ENCODE measurements at regions not wholly inside any gene's neighbourhood (a gene's known extent, or its start where the extent isn't known, plus 50 kb on each side); places are given as distances from the start of the nearest gene placed in this dataset.
"Not testable (repeated sequence)": the region's sequence is repeated elsewhere in the genome, so short reads cannot be mapped to it uniquely, and the experiment has no call there.

DNA sequence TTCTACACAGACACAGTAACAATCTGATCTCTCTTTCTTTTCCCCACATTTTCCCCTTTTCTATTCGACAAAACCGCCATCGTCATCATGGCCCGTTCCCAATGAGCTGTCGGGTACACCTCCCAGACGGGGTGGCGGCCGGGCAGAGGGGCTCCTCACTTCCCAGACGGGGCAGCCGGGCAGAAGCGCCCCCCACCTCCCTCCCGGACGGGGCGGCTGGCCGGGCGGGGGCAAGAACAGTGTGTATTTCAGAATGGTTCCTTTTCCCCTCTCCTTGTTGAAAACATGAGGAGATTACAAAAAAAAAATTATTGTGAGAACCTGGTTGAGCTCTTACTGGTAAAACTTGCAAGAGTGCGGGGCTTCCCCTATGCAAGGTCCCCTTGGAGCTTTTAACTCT is 178.0 kb upstream of the GALNT15 start:
- not testable (repeated sequence) for DNase-seq

DNA sequence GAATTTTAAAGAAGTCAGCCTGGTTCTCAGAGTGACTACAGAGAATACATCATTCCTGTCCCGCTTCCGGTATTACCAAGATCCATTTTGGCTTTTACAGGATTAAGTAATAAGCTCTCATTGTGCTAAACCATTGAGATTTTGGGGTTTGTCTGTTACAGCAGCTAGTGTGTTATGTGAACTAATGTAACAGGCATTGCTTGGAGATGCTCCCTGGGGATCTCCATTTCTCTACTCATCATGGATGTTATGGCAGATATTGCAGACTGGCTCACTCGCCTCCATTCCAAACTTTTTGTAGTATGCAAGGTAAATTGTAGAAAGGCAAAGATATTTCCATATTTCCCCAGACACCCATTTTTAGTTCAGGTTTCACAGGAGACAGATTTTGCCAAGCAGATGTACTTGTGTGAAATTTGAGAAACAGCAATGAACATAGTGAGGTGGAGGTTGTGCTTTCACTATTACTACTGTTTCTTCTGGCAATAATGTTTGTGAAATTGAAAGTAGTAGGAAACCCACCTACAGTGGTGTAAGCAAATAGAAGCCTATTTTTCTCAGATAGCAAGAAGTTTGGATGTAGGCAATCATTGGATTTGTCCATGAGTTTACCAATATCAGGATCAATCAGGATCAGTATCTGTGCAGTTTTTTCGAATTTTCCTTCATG is 177.1 kb upstream of the GALNT15 start:
- no peak for DNase-seq

DNA sequence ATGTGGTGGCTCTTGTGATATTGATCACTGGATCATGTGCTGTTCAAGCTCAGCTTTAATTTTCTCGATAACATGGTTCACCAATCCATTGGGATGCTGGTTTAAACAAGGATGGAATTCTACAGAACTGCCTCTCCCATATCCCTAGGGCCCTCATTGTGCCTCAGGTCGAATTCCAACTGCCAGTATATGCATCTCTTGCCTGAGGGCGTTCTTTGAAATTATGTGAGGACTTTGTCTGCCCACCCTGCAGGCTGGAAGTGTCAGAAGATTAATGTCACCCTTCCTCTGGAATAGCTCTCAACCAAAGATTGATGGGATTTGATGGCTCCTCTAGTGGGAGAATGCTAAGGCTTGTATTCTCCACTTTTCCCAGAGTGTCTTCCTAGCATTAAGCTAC is 175.6 kb upstream of the GALNT15 start:
- DNase-seq, result no peak

DNA sequence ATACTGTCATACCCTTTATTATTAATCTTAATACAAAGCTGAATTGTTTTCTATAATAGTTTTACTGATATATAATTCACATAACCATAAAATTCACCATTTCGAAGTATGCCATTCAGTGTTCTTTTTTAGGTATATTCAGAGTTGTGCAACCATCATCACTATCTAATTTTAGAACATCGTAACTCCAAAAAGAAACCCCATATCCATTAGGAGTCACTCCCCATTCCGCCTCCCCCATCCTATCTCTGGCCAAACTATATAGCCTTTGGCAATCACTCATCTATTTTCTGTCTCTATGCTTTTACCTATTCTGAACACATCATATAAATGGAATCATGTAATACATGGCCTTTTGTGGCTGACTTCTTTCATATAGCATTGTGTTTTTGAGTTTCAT is 169.7 kb upstream of the GALNT15 start:
- DNase-seq, result no peak

DNA sequence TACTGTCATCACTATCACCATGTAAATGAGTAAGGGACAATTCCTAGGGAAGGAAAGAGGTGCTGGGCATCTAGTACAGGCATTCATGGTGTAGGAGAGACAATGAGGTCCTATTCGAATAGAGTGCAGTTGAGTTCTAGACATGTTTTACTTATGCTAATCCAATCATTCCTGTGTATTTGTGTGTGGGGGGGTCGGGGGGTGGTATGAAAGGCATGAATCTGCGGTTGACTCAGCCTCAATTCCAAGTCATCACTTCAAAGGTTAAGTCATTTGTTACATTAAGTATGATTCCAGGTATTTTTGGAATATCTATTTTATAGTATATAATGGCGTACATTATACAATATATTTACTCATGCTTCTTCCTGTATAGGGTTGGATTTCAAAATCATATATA is 163.1 kb upstream of the GALNT15 start:
- DNase-seq, result no peak

DNA sequence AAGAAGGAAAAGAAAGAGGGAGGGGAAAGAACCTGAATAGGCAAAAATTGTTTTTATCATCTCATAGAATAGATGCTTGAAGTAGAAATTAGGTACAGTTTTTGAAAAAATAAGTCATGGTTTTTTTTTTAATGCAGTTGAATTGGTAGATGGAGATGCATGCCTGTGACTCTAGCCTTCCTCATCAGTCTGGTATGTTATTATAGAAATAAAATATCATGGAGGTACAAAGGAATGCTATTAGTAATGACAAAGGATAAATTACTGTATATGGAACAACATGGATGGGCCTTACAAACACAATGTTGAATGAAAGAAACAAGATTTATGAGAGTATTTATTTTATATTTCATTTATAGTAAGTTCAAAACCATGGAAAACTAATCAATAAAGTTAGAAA is 162.4 kb upstream of the GALNT15 start:
- DNase-seq, result no peak

DNA sequence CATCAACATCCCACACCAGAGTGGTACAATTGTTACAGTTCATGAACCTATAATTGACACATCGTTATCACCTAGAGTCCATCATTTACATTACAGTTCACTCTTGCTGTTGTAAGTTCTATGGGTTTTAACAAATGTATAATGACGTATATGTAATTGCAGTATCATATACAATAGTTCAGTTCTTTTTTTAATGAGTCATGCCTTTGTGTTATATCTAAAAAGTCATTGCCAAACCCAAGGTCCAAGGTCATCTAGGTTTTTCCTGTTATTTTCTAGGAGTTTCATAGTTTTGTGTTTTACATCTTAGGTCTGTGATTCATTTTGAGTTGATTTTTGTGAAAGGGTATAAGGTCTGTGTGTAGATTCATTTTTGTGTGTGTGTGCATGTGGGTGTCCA is 160.9 kb upstream of the GALNT15 start:
- DNase-seq, result no peak

DNA sequence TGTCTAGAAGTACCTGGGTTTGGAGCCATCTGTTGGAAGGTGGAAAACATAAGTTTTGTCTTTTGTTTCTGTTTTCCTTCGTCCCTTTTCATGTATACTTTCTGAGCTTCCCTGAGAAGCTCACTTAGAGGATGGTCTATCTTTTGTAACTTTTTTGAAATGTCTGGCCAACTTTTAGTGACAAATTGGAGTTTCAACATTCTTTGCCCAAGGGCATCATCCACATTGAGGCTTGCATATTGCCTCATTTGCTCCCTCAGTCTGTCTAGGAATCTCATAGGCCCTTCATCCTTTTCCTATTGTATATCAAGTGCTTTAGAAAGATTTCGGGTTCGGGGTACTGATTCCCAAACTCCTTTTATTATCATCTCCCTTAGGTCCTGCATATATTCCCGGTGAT is 152.7 kb upstream of the GALNT15 start:
- DNase-seq, result not testable (repeated sequence)

DNA sequence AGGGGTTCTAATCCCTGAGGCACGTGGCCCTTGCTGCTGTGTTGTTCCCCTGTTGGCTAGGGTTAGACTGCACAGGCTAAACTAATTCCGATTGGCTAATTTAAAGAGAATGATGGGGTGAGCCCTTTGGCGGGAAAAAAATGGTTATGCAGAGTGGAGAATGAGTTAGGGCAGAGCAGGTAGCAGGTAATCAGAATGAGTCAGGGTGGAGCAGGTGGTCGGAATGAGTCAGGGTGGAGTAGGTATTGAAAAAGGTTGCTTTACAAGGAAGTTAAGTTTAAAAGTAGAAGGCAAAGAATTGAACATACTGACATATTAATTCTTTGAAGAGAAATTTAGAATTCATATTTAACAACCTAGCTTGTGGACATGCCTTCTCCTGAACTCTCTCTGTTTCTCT is 150.6 kb upstream of the GALNT15 start:
- DNase-seq, result not testable (repeated sequence)

DNA sequence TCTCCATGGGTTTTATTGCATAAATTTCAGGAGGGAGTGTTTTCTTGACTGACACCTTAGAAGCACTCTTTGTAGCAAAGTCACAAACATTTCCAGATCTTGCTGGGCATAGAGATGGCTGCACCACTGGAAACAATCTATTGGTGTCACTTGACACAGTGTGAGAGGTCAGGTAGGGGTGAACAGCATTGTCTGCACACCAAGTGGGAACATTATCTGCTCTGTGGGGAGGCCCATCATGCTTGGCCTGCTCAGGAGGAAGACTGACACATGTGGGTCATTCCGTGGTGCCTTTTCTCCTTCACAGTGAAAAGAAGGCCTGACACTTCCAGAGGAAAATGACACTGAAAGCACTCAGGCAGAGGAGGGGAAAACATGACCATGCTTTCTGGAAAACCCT is 149.9 kb upstream of the GALNT15 start:
- no peak for DNase-seq

DNA sequence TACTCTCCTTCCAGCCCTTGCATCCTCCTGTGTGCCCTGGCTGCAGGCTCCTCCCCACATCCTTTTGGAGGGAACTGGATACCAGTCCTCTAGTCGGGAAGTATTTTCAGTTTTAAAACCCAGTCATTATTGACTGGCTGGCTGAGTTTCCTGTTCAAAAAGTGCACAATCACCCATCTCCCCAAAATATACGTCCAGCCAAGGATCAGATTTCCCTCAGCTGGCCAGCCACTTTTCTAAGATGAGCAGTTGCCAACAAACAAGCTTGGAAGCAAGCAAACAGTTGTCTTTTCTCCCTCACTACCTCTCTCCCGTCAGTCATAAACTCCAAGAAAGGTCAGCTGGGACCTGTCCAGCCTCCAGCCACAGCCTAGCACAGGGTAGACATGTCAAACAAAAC is 147.7 kb upstream of the GALNT15 start:
- no peak for DNase-seq

DNA sequence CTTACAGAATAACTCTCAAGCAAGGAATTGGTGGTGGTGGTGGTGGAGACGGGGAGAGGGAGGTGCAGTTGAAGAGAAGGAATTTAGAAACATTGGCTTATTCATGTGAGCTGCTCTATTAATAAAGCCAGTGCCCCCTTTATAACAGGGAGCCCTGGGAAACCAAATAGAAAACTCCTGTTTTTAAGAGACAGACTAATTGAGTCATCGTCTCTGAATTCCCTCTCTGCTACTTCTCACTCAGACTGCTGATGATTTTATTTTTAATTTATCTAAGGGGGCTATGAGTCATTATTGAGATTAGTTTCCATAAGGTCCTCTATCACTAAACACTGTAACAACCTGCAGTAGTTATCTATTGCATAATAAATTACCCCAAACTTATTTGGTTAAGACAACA is 145.9 kb upstream of the GALNT15 start:
- DNase-seq, result no peak

DNA sequence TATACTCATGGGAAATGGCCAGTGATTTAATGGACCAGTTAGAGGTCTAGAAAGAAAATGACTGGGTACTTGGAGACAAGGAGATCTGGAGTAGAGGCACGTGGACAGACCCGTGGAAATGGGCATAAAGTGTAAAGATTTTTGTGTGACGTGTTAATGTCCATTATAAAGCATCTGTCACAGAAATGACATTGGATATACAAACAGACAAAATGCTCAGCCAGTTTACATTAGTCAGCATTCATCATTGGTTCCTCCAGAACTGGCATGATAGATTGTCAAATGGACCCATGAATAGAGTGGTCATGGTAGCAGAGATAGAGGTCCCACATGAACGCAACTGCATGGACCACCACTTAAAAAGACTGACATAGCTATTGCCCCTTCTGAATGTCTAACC is 144.1 kb upstream of the GALNT15 start:
- DNase-seq, result no peak

DNA sequence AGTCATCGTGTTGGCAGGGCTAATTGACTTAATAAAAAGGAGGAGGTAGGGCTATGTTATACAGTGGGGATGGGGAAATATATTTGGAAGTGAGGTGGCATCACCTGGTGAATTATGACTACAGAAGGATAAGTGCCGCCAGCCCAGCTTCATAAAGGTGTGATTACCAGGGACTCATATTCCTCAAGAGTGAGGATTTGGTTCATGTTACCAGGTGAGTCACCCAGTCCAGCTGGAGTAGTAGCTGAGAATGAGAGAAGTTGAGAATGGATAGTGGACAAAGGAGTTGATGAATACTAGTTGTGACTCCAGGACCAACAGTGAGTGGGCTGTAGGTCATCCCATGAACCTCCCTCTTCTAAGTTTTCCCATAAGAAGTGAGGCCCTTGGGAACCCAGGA is 143.0 kb upstream of the GALNT15 start:
- DNase-seq, result no peak

DNA sequence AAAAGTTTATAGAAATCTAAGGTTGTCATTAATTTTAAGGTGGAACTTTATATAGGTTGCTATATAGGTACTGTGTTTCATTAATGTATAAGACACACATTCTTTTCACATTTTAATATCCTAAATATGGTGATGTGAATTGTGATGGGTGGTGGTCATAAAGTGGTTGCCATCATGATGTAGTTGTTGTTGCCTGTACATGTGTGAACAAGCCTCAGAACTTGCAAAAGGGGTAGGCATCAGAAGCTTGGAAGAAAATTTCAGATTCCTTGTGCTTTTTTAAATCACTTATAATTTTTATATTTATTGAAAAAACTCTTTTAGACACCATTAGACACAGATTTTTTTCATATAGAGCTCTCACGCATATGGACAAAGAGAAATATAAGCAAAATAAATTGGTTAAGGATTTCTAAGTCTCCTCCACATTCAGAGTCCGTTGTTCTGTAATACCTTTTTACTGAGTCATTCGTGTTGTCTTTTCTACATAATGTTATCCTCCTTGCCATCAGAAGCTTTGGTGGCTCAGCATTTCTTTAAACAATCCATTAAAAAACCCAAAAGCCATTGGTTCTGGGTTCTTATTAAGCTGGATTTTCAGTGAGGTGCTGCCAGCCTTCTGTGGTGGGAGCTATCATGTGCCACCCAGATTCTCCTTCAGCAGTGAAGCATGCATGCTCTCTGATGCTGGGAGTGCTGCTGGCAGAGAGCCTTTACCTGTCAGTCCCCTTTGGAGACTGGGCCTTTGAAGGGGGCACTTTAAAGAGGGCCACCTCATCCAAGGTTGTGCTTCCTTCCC is 140.4 kb upstream of the GALNT15 start:
- no peak for DNase-seq

DNA sequence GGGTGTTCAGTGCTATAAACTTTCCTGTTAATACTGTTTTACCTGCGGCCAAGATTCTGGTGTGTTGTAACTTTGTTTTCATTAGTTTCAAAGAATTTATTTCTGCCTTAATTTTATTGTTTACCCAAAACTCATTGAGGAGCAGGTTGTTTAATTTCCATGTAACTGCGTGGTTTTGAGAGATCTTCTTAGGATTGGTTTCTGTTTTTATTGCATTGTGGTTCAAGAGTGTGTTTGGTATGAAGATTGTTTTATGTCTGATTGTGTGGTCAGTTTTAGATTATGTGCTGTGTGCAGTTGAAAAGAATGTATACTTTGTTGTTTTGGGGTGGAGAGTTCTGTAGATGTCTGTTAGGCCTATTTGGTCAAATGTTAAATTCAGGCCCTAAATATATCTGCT is 133.5 kb upstream of the GALNT15 start:
- DNase-seq, result no peak

DNA sequence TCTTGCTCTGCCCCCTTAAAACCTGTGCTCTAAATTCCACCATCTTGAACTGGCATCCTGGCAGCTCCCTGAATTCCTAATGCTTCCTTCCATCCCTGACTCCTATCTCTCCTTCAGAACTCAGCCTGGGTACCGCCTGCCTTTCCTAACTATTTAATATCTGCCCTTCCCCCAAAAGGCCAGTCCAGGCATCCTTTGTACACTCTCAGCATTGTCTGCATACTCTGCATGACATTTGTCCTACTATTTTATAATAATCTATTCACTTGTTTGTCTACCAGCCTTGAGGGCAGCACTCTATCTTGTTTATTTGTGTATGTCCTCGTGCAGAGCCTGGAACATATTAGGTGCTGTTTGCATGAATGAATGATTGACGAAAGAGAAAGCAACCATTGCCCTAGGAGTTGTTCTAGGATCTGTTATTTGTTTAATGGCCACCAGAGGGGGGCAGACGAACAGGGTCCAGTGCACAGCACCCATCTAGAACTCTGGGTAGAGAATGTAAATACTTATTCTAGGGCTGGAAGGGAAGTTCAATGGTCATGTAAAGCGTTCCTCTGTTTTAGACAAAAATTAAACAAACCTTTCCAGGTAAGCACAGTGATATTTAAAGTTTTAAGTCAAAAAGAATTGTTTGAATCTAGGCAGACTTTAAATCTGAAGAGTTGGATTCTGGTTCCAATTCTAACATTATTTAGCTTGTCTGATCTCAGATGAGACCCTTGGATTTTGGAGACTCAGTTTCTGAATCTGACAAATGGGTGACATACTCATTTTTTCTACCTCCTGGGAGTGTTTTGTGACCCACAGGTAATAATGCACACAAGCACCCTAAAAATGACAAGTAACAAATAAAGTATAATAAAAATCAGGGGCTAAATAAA is 125.8 kb upstream of the GALNT15 start:
- DNase-seq, result peak; percentile 32

DNA sequence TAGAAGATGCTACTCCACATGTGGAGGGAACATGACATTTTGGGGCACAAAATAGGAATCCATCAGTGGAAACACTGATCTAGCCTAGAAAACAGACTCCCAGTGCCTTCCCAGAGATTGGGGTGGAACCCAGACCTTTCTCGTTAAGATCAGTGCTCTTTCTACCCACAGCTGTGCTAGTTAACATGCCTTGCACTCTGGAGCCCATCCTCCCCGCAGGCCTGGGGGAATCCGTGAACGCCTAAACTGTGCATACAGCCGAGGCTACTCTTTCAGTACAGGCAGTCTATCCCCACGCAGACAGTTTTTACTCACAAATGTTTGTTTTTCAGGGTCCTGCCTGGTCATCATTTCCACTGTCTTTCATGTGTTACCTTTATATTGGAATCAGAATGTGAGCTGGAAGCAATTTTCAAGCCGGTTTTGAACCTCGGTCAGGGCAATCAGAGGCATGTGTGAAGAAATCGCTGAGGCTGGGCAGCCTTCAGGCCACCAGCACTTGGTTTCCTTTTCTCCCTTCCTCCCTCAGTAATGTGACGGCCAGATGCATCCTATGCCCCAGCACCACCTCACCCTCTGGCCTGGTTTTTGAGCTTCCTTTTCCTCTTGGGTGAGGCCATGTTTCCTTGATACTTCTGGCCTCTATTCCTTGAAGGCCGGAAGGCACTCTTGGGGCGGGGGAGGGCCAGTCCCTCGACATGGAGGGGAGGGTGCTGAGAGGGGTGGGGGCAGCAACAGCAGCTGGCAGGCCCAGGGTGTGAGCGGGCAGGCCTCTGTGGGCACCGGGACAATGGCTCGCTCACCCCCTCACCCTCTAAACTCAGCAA is 123.6 kb upstream of the GALNT15 start:
- DNase-seq, result no peak

DNA sequence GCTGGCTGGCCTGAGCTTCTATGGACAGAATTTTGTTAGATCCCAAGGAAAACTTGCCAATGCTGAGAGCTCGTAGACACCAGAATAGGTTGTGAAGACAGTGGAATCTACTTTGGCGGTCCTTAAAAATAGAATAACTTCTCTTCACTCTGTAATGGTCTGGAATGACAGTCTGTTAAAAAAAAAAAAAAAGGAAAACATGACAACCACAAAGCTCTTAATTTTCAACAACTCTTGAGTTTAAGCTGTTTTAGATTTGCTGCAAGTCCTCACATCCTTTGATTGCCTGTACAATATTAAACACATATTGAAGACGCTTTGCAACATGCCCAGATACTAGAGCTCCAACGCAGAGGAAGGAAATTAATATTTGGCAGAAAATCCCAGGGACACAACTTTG is 122.8 kb upstream of the GALNT15 start:
- no peak for DNase-seq

DNA sequence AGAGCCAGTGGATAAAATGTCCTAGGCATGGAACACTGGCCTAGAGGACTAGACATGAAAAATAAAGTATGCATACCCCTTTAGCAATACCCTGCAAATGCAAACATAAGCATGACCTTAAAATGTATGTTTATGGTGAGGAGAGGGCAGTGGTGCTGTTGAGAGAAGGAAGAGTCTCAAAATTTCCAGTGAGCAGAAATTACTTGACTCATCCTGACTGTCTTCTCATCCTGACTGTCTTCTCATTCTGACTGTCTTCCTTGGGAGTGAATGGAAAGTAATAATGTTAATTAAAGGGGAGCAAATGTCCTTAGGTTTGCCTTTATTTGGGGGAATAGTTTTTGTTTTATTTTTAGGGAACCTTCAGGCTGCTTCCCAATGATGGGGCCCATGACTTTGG is 121.5 kb upstream of the GALNT15 start:
- no peak for DNase-seq

DNA sequence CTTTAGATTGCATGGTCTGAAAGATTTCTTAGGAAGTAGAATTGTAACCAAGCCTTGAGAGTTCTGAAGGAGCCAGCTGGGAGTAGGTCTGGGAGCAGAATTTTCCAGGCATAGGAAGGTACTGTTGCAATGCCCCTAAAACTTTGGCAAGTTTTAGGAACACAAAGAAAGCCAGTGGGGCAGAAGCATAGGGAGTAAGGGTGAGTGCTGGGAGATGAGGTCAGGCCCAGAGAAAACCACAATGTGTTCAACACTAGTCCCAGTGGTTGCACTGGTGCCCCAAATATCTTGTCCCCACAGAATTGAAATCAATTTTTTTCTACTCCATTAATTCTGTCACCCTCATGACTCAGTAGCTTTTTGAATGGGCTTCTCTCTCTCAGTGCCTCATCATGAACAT is 120.7 kb upstream of the GALNT15 start:
- DNase-seq, result no peak

DNA sequence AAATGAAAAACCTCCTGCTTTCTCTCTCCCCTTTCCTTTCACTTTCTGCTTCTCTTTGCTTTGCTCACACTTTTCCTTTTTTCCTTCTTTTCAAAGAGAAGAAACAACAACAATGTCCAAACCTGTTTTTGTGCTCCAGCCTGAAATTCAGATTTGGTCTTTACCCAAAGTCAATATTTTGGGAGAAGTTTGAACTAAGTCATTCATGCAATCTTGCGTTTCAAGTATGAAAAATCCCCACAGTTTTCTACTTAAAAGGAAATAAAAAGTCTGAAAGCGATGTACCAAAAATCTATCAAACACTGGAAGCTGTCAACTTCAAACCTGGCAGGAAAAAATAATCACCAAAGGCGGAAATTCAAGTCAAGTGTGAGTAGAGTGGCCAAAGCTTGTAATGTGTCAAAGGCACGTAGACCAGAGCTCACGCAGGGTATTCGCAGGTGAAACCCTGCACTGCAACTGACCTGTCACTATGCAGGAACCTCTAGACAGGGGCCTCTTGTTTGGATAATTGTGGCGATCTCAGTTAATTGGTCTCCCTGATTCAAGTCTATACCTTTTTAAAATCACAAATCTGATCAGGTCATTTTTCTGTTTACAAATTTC is 118.8 kb upstream of the GALNT15 start:
- no peak for DNase-seq
